MCF 10A (cell line): ENCODE measurements at regions not wholly inside any gene's neighbourhood (a gene's known extent, or its start where the extent isn't known, plus 50 kb on each side); places are given as distances from the start of the nearest gene placed in this dataset.
"Not testable (repeated sequence)": the region's sequence is repeated elsewhere in the genome, so short reads cannot be mapped to it uniquely, and the experiment has no call there.

Experiments
- BruUV-seq: library from RNA; stranded (reverse); fragments of 400-500 nt; replicated peaks from 2 replicates; lab custom pipeline; 2021; lab: Mats Ljungman, UMichigan
- CTCF ChIA-PET: fragments of 300-600 bp; sonication (Branson Sonifier 250); formaldehyde crosslinking; extraction: SDS; loops from one replicate; lab custom pipeline; 2021; ENCODE audit warnings: antibody characterized with exemption, inconsistent platforms; lab: Yijun Ruan, JAX
- POLR2A ChIA-PET: fragments of 300-600, 350-650 bp; sonication (Branson Sonifier 250); formaldehyde crosslinking; extraction: SDS; loops from one replicate; lab custom pipeline; 2020; ENCODE audit warnings: antibody characterized with exemption, inconsistent platforms; lab: Yijun Ruan, JAX
- DNase-seq: peaks from one replicate; pipeline ENCODE4 v3.0.0-alpha.2; 2018; ENCODE audit not compliant: unreplicated experiment
- H3K27ac Mint-ChIP-seq: one replicate; pipeline ENCODE4 v1.8.0; 2022; ENCODE audit warnings: mild to moderate bottlenecking, low read depth, mixed read lengths; ENCODE audit not compliant: unreplicated experiment
- H3K27me3 Mint-ChIP-seq: one replicate; pipeline ENCODE4 v1.8.0; 2022; ENCODE audit warnings: mixed read lengths; ENCODE audit not compliant: insufficient read depth, unreplicated experiment
- H3K36me3 Mint-ChIP-seq: one replicate; pipeline ENCODE4 v1.8.0; 2022; ENCODE audit warnings: mild to moderate bottlenecking, moderate library complexity, mixed read lengths; ENCODE audit not compliant: insufficient read depth, unreplicated experiment
- H3K4me1 Mint-ChIP-seq: one replicate; pipeline ENCODE4 v1.8.0; 2022; ENCODE audit warnings: mixed read lengths; ENCODE audit not compliant: insufficient read depth, unreplicated experiment
- H3K4me3 Mint-ChIP-seq: one replicate; pipeline ENCODE4 v1.8.0; 2022; ENCODE audit warnings: mild to moderate bottlenecking, moderate library complexity, mixed read lengths; ENCODE audit not compliant: unreplicated experiment
- H3K9me3 Mint-ChIP-seq: one replicate; pipeline ENCODE4 v1.8.0; 2022; ENCODE audit warnings: mixed read lengths; ENCODE audit not compliant: unreplicated experiment
- CTCF ChIP-seq: fragments of 200-600 bp; IDR thresholded peaks from one replicate; pipeline ENCODE4 v1.8.0; 2022; ENCODE audit warnings: antibody characterized with exemption, mild to moderate bottlenecking; ENCODE audit not compliant: unreplicated experiment
- intact Hi-C: fragments of 100-400 bp; cut with micrococcal nuclease; formaldehyde crosslinking; loops from 2 replicates; pipeline ENCODE4 v1.14.1; 2022

DNA sequence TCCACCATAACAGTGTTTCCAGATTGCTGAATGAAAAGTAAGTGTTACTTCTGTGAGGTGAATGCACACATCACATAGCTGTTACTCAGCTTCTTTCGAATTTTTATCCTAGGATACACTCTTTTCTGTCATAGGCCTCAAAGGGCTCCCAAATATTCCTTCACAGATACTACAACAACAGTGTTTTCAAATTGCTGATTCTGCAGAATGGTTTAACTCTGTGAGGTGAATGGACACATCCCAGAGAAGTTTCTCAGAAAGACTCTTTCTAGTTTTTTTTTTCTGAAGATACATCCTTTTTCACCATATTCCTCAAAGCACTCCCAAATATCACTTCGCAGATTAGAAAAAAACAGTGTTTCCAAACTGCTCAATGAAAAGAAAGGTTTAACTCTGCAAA, 221.1 kb downstream of the OR4A5 start:
- no TSS peak for BruUV-seq
- CTCF ChIA-PET = interaction anchor here (1.1 kb wide), 1 partner anchor 18 kb away, joined by 3 read pairs; no protein-coding TSS in a partner anchor
- DNase-seq = no peak
- Mint-ChIP-seq H3K27ac (no peak overlapping the region), H3K9me3 (peaks cover 22% of the 10 kb centered on the region), H3K4me3 (no peak overlapping the region), H3K27me3 (no peaks in the 10 kb centered on the region), H3K4me1 (no peaks in the 10 kb centered on the region), H3K36me3 (no peaks in the 10 kb centered on the region)
- no peak for TF ChIP-seq CTCF
- POLR2A ChIA-PET = no interaction called here
- intact Hi-C loops = no loop called here

DNA sequence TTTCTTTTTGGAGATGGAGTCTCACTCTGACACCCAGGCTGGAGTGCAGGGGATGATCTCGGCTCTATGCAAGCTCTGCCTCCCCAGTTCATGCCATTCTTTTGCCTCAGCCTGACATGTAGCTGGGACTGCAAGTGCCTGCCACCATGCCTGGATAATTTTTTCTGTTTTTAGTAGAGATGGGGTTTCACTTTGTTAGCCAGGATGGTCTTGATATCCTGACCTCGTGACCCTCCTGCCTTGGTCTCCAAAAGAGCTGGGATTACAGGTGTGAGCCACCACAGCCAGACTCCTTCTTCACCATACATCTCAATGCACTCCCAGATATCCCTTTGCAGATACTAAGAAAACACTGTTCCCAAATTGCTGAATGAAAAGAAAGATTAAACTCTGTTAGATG, 224.3 kb downstream of the OR4A5 start:
- no peak for TF ChIP-seq CTCF
- intact Hi-C loops = no loop called here
- BruUV-seq = no TSS peak
- Mint-ChIP-seq H3K27ac (no peak overlapping the region), H3K36me3 (no peaks in the 10 kb centered on the region), H3K9me3 (peaks cover 22% of the 10 kb centered on the region), H3K27me3 (no peaks in the 10 kb centered on the region), H3K4me1 (no peaks in the 10 kb centered on the region), H3K4me3 (no peak overlapping the region)
- ChIA-PET POLR2A (no interaction called here), CTCF (no interaction called here)
- no peak for DNase-seq

- Mint-ChIP-seq H3K9me3 (peaks cover 8% of the 10 kb centered on the region), H3K27ac (no peak overlapping the region), H3K27me3 (no peaks in the 10 kb centered on the region), H3K4me3 (no peak overlapping the region), H3K4me1 (no peaks in the 10 kb centered on the region), H3K36me3 (no peaks in the 10 kb centered on the region)
- POLR2A ChIA-PET = no interaction called here
- intact Hi-C loops = no loop called here
- TF ChIP-seq CTCF = no peak
- BruUV-seq = no TSS peak
- CTCF ChIA-PET = interaction anchor here (0.6 kb wide), 1 partner anchor 10 kb away, joined by 4 read pairs; no protein-coding TSS in a partner anchor
- no peak for DNase-seq
These were observed 237.6 kb downstream of the OR4A5 start for GRCh38 chr11:54944211-54944610.

GRCh38 chr11:54946424-54946823, 239.8 kb downstream of the OR4A5 start:
- H3K9me3 Mint-ChIP-seq = peaks cover 15% of the 10 kb centered on the region
- POLR2A ChIA-PET = no interaction called here
- H3K27ac Mint-ChIP-seq = no peak overlapping the region
- H3K4me1 Mint-ChIP-seq = no peaks in the 10 kb centered on the region
- H3K36me3 Mint-ChIP-seq = no peaks in the 10 kb centered on the region
- CTCF ChIA-PET = interaction anchor here (0.7 kb wide), 1 partner anchor 124 kb away, joined by 3 read pairs; no protein-coding TSS in a partner anchor
- no TSS peak for BruUV-seq
- intact Hi-C loops = no loop called here
- DNase-seq = no peak
- no peaks in the 10 kb centered on the region for H3K27me3 Mint-ChIP-seq
- H3K4me3 Mint-ChIP-seq = no peak overlapping the region
- TF ChIP-seq CTCF = no peak

GRCh38 chr11:54947175-54947574, 240.5 kb downstream of the OR4A5 start:
- H3K27ac Mint-ChIP-seq, intact Hi-C loops, H3K4me1 Mint-ChIP-seq, H3K4me3 Mint-ChIP-seq, CTCF ChIA-PET, DNase-seq, POLR2A ChIA-PET, H3K36me3 Mint-ChIP-seq, BruUV-seq, H3K27me3 Mint-ChIP-seq: not testable (repeated sequence)
- peaks cover 15% of the 10 kb centered on the region for H3K9me3 Mint-ChIP-seq
